Hepatocyte (in vitro differentiated cells): ENCODE measurements at regions not wholly inside any gene's neighbourhood (a gene's known extent, or its start where the extent isn't known, plus 50 kb on each side); places are given as distances from the start of the nearest gene placed in this dataset.

ENCODE experiments used
- DNase-seq: peaks from one replicate; pipeline ENCODE4 v3.0.0-alpha.2; 2016; ENCODE audit warnings: low spot score
- H2AFZ ChIP-seq: fragments of 200-600 bp; sonication (generic); 2 replicates; pipeline ENCODE4 v1.6.0; 2016; ENCODE audit warnings: antibody characterized with exemption, mild to moderate bottlenecking
- H3K27ac ChIP-seq: fragments of 200-600 bp; sonication (generic); 2 replicates; pipeline ENCODE4 v1.5.1; 2016; ENCODE audit warnings: mild to moderate bottlenecking
- H3K27me3 ChIP-seq: fragments of 200-600 bp; sonication (generic); 2 replicates; pipeline ENCODE4 v1.6.1; 2016
- H3K36me3 ChIP-seq: fragments of 200-600 bp; sonication (generic); replicated peaks from 2 replicates; pipeline ENCODE4 v1.5.1; 2016; ENCODE audit warnings: low read depth; ENCODE audit not compliant: insufficient read depth
- H3K4me1 ChIP-seq: fragments of 200-600 bp; sonication (generic); 2 replicates; pipeline ENCODE4 v1.5.1; 2016; ENCODE audit warnings: mild to moderate bottlenecking, moderate library complexity; ENCODE audit not compliant: insufficient read depth
- H3K4me2 ChIP-seq: fragments of 200-600 bp; sonication (generic); 2 replicates; pipeline ENCODE4 v1.6.0; 2016
- H3K4me3 ChIP-seq: fragments of 200-600 bp; sonication (generic); 2 replicates; pipeline ENCODE4 v1.5.1; 2016; ENCODE audit warnings: mild to moderate bottlenecking
- H3K79me2 ChIP-seq: fragments of 200-600 bp; sonication (generic); 2 replicates; pipeline ENCODE4 v1.6.0; 2017; ENCODE audit warnings: mild to moderate bottlenecking
- H3K9me2 ChIP-seq: fragments of 200-600 bp; sonication (generic); replicated peaks from 2 replicates; pipeline ENCODE4 v1.6.0; 2017; ENCODE audit warnings: mild to moderate bottlenecking; ENCODE audit not compliant: insufficient read depth
- H3K9me3 ChIP-seq: fragments of 200-600 bp; sonication (generic); 2 replicates; pipeline ENCODE4 v1.5.1; 2016; ENCODE audit warnings: low read depth, mild to moderate bottlenecking
- H4K20me1 ChIP-seq: fragments of 200-600 bp; sonication (generic); 2 replicates; pipeline ENCODE4 v1.6.0; 2016; ENCODE audit warnings: mild to moderate bottlenecking; ENCODE audit not compliant: insufficient read depth, poor library complexity, severe bottlenecking
- EZH2 ChIP-seq: fragments of 200-600 bp; sonication (generic); IDR thresholded peaks from 2 replicates; pipeline ENCODE4 v1.6.1; 2016; ENCODE audit warnings: antibody characterized with exemption, mild to moderate bottlenecking, borderline replicate concordance
- EZH2phosphoT487 ChIP-seq: fragments of 200-600 bp; sonication (generic); IDR thresholded peaks from one replicate; pipeline ENCODE4 v1.6.1; 2018; ENCODE audit warnings: antibody characterized with exemption, mild to moderate bottlenecking, low read depth, moderate library complexity; ENCODE audit not compliant: unreplicated experiment, severe bottlenecking
- WGBS: methylation state at CpG from one replicate; pipeline ENCODE4 v1.1.6; 2016; ENCODE audit warnings: low lambda C conversion rate; ENCODE audit errors: missing lambda C conversion rate; 5-methylcytosine and 5-hydroxymethylcytosine counted together
- TF ChIP-seq, protein P1 (sequence below): fragments of 200-600 bp; sonication (generic); IDR thresholded peaks from 2 replicates; pipeline ENCODE4 v1.5.1; 2016; ENCODE audit warnings: antibody characterized with exemption, mild to moderate bottlenecking; ENCODE audit not compliant: poor library complexity

DNA sequence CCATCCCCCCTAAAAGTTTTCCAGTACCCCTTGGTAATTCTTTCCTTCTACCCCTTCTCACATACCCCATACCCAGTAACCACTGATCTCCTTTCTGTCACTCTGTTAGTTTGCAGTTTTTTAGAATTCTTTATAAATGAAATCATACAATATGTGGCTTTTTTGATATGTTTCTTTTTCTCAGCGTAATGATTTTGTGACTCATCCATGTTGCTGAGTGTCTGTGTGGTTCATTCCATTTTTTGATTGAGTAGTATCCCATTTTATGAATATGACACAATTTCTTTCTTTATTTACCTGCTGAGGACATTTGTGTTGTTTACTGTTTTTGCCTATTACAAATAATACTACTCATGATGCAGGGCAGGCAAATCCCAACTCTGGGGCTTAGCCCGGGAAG lies 1605.3 kb downstream of the BRINP3 start:
- no peak for DNase-seq
- Histone ChIP-seq H3K9me3 (no peaks in the 10 kb centered on the region), H3K9me2 (no peaks in the 10 kb centered on the region)

DNA sequence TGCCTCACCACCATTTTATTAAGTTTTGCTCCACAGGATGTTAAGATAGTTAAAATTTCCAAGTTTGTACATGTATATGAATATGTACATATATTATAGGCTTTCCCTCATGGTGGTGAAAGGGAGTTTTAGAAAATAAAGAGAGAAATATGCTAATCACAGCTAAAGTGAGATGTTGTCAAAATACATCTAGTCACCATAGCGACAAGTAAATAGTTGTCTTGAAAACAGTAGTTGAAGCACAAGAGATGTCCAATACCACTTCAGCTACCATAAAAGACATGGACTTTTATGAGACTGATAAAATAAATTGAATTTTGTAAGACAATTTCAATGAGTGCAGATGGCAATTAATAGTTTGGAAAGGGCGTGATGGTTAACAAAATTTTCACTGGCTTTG lies 1600.0 kb downstream of the BRINP3 start:
- TF ChIP-seq EZH2 (no peak), EZH2phosphoT487 (no peak)
- Histone ChIP-seq H3K9me2 (no peaks in the 10 kb centered on the region), H3K4me1 (no peaks in the 10 kb centered on the region), H3K36me3 (no peaks in the 10 kb centered on the region), H3K4me2 (no peak overlapping the region), H2AFZ (no peak overlapping the region), H3K27me3 (no peaks in the 10 kb centered on the region), H3K79me2 (no peaks in the 10 kb centered on the region), H4K20me1 (no peaks in the 10 kb centered on the region), H3K9me3 (no peaks in the 10 kb centered on the region), H3K27ac (no peak overlapping the region), H3K4me3 (no peak overlapping the region)
- 94% methylated on average over 2 of the region's 2 CpGs for WGBS
- no peak for DNase-seq

More for the DNA sequence above, 1605.3 kb downstream of the BRINP3 start:
- no peaks in the 10 kb centered on the region for H3K27me3 ChIP-seq
- H3K36me3 ChIP-seq = no peaks in the 10 kb centered on the region
- no peaks in the 10 kb centered on the region for H3K79me2 ChIP-seq
- H3K4me1 ChIP-seq = no peaks in the 10 kb centered on the region
- H3K4me3 ChIP-seq = no peak overlapping the region
- H3K27ac ChIP-seq = no peak overlapping the region
- 77% methylated on average over 2 of the region's 2 CpGs for WGBS
- TF ChIP-seq, protein P1, sequence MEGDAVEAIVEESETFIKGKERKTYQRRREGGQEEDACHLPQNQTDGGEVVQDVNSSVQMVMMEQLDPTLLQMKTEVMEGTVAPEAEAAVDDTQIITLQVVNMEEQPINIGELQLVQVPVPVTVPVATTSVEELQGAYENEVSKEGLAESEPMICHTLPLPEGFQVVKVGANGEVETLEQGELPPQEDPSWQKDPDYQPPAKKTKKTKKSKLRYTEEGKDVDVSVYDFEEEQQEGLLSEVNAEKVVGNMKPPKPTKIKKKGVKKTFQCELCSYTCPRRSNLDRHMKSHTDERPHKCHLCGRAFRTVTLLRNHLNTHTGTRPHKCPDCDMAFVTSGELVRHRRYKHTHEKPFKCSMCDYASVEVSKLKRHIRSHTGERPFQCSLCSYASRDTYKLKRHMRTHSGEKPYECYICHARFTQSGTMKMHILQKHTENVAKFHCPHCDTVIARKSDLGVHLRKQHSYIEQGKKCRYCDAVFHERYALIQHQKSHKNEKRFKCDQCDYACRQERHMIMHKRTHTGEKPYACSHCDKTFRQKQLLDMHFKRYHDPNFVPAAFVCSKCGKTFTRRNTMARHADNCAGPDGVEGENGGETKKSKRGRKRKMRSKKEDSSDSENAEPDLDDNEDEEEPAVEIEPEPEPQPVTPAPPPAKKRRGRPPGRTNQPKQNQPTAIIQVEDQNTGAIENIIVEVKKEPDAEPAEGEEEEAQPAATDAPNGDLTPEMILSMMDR = no peak
- TF ChIP-seq EZH2phosphoT487 (no peak), EZH2 (no peak)
- no peaks in the 10 kb centered on the region for H4K20me1 ChIP-seq
- H2AFZ ChIP-seq = no peak overlapping the region
- no peak overlapping the region for H3K4me2 ChIP-seq

DNA sequence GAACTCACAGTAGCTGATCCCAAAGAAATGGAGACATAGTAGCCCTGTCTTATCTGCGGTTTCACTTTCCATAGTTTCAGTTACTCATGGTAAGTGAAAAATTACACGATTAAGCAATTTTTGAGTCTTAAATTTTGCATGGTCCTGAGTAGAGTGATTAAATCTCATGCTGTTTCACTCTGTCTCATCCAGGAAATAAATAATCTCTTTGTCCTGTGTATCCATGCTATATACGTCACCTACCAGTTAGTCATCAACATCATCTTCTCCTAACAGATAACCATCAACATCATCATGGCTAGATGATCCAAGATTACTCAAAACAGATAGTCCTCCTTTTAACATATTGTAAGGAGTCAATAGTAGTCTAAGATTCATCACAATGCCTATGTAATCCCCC lies 1589.3 kb downstream of the BRINP3 start:
- H3K9me3 ChIP-seq = no peaks in the 10 kb centered on the region
- no peaks in the 10 kb centered on the region for H3K27me3 ChIP-seq
- no peaks in the 10 kb centered on the region for H4K20me1 ChIP-seq
- H3K4me1 ChIP-seq = no peaks in the 10 kb centered on the region
- no peaks in the 10 kb centered on the region for H3K36me3 ChIP-seq
- no peak for TF ChIP-seq EZH2phosphoT487
- TF ChIP-seq, protein P1 = no peak
- TF ChIP-seq EZH2 = no peak
- no peak overlapping the region for H3K4me2 ChIP-seq
- DNase-seq = no peak
- no peak overlapping the region for H2AFZ ChIP-seq
- H3K27ac ChIP-seq = no peak overlapping the region
- WGBS = 60% methylated on average over 3 of the region's 3 CpGs
- H3K9me2 ChIP-seq = no peaks in the 10 kb centered on the region
- H3K4me3 ChIP-seq = no peak overlapping the region
- H3K79me2 ChIP-seq = no peaks in the 10 kb centered on the region

DNA sequence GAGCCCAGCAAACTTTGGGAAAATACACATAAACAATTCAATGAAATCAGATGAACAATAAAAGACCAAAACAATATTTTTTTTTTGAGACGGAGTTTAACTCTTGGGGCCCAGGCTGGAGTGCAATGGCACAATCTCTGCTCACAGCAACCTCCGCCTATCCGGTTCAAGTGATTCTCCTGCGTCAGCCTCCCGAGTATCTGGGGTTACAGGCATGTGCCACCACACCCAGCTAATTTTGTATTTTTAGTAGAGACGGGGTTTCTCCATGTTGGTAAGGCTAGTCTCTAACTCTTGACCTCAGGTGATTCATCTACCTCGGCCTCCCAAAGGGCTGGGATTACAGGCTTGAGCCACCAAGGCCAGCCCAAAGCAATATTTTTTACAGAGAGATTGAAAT lies 1588.5 kb downstream of the BRINP3 start:
- Histone ChIP-seq H3K27me3 (no peaks in the 10 kb centered on the region), H3K4me2 (no peak overlapping the region), H3K4me3 (no peak overlapping the region), H4K20me1 (no peaks in the 10 kb centered on the region), H3K4me1 (no peaks in the 10 kb centered on the region), H3K9me3 (no peaks in the 10 kb centered on the region), H3K79me2 (no peaks in the 10 kb centered on the region), H2AFZ (no peak overlapping the region), H3K36me3 (no peaks in the 10 kb centered on the region), H3K27ac (no peak overlapping the region), H3K9me2 (no peaks in the 10 kb centered on the region)
- no peak for DNase-seq
- TF ChIP-seq EZH2phosphoT487 (no peak), EZH2 (no peak)
- TF ChIP-seq, protein P1 = no peak
- 91% methylated on average over 7 of the region's 7 CpGs for WGBS
